H7 (cell line): ENCODE measurements at regions not wholly inside any gene's neighbourhood (a gene's known extent, or its start where the extent isn't known, plus 50 kb on each side); places are given as distances from the start of the nearest gene placed in this dataset.

Source experiments
- DNase-seq: peaks from one replicate; pipeline ENCODE4 v3.0.0; 2012
- H3K27me3 ChIP-seq: 2 replicates; pipeline ENCODE4 v1.6.0; 2011; ENCODE audit warnings: mild to moderate bottlenecking, low read length; ENCODE audit not compliant: control insufficient read depth, insufficient read depth
- H3K36me3 ChIP-seq: replicated peaks from 2 replicates; pipeline ENCODE4 v1.5.1; 2011; ENCODE audit warnings: low read length; ENCODE audit not compliant: control insufficient read depth, insufficient read depth
- H3K4me3 ChIP-seq: 2 replicates; pipeline ENCODE4 v1.5.1; 2011; ENCODE audit warnings: low read depth, mild to moderate bottlenecking, control low read depth, low read length, moderate library complexity; ENCODE audit not compliant: insufficient read depth

- H3K27me3 ChIP-seq = no peaks in the 10 kb centered on the region
- no peak for DNase-seq
- no peaks in the 10 kb centered on the region for H3K36me3 ChIP-seq
- H3K4me3 ChIP-seq = no peak overlapping the region
Measured at GRCh38 chr10:107362306-107362705, 197.8 kb upstream of the SORCS1 start.

- H3K36me3 ChIP-seq = no peaks in the 10 kb centered on the region
- H3K4me3 ChIP-seq = no peak overlapping the region
- H3K27me3 ChIP-seq = no peaks in the 10 kb centered on the region
- no peak for DNase-seq
Measured at GRCh38 chr10:107357033-107357432, 192.5 kb upstream of the SORCS1 start.

GRCh38 chr10:107356396-107356795, 191.9 kb upstream of the SORCS1 start:
- no peak overlapping the region for H3K4me3 ChIP-seq
- no peak for DNase-seq
- no peaks in the 10 kb centered on the region for H3K36me3 ChIP-seq
- no peaks in the 10 kb centered on the region for H3K27me3 ChIP-seq

GRCh38 chr10:107342711-107343110, 178.2 kb upstream of the SORCS1 start:
- no peak for DNase-seq

GRCh38 chr10:107341281-107341680, 176.8 kb upstream of the SORCS1 start:
- H3K4me3 ChIP-seq = no peak overlapping the region
- DNase-seq = no peak
- H3K27me3 ChIP-seq = no peaks in the 10 kb centered on the region
- no peaks in the 10 kb centered on the region for H3K36me3 ChIP-seq

More at GRCh38 chr10:107342711-107343110, 178.2 kb upstream of the SORCS1 start:
- no peaks in the 10 kb centered on the region for H3K36me3 ChIP-seq
- H3K27me3 ChIP-seq = no peaks in the 10 kb centered on the region
- no peak overlapping the region for H3K4me3 ChIP-seq

- Histone ChIP-seq H3K27me3 (no peaks in the 10 kb centered on the region), H3K4me3 (no peak overlapping the region), H3K36me3 (no peaks in the 10 kb centered on the region)
- no peak for DNase-seq
Measured at GRCh38 chr10:107340326-107340725, 175.8 kb upstream of the SORCS1 start.

- H3K27me3 ChIP-seq = no peaks in the 10 kb centered on the region
- no peak for DNase-seq
- H3K4me3 ChIP-seq = no peak overlapping the region
- H3K36me3 ChIP-seq = no peaks in the 10 kb centered on the region
Measured at GRCh38 chr10:107336061-107336460, 171.6 kb upstream of the SORCS1 start.

GRCh38 chr10:107317592-107317991, 153.1 kb upstream of the SORCS1 start:
- no peak overlapping the region for H3K4me3 ChIP-seq
- H3K36me3 ChIP-seq = no peaks in the 10 kb centered on the region
- no peak for DNase-seq
- no peaks in the 10 kb centered on the region for H3K27me3 ChIP-seq

GRCh38 chr10:107303203-107303602, 138.7 kb upstream of the SORCS1 start:
- no peak overlapping the region for H3K4me3 ChIP-seq
- no peaks in the 10 kb centered on the region for H3K36me3 ChIP-seq
- DNase-seq = no peak
- no peaks in the 10 kb centered on the region for H3K27me3 ChIP-seq

GRCh38 chr10:107299606-107300005, 135.1 kb upstream of the SORCS1 start:
- DNase-seq = no peak
- H3K27me3 ChIP-seq = no peaks in the 10 kb centered on the region
- no peaks in the 10 kb centered on the region for H3K36me3 ChIP-seq
- H3K4me3 ChIP-seq = no peak overlapping the region

GRCh38 chr10:107284187-107284586, 119.7 kb upstream of the SORCS1 start:
- no peak for DNase-seq
- Histone ChIP-seq H3K27me3 (no peaks in the 10 kb centered on the region), H3K4me3 (no peak overlapping the region), H3K36me3 (no peaks in the 10 kb centered on the region)

- no peak overlapping the region for H3K4me3 ChIP-seq
- DNase-seq = no peak
- H3K36me3 ChIP-seq = no peaks in the 10 kb centered on the region
- no peaks in the 10 kb centered on the region for H3K27me3 ChIP-seq
Measured at GRCh38 chr10:107280293-107280692, 115.8 kb upstream of the SORCS1 start.

- Histone ChIP-seq H3K4me3 (no peak overlapping the region), H3K27me3 (no peaks in the 10 kb centered on the region), H3K36me3 (no peaks in the 10 kb centered on the region)
- peak; percentile 0 for DNase-seq
Measured at GRCh38 chr10:107277591-107277990, 113.1 kb upstream of the SORCS1 start.

GRCh38 chr10:107275806-107276205, 111.3 kb upstream of the SORCS1 start:
- no peak overlapping the region for H3K4me3 ChIP-seq
- DNase-seq = no peak
- H3K27me3 ChIP-seq = no peaks in the 10 kb centered on the region
- no peaks in the 10 kb centered on the region for H3K36me3 ChIP-seq

GRCh38 chr10:107269626-107270025, 105.1 kb upstream of the SORCS1 start:
- H3K4me3 ChIP-seq = no peak overlapping the region
- no peaks in the 10 kb centered on the region for H3K36me3 ChIP-seq
- no peaks in the 10 kb centered on the region for H3K27me3 ChIP-seq
- no peak for DNase-seq

- Histone ChIP-seq H3K36me3 (no peaks in the 10 kb centered on the region), H3K4me3 (no peak overlapping the region), H3K27me3 (no peaks in the 10 kb centered on the region)
- DNase-seq = peak; percentile 12
Measured at GRCh38 chr10:107264742-107265141, 100.2 kb upstream of the SORCS1 start.
